K562 (cell line): ENCODE measurements at regions not wholly inside any gene's neighbourhood (a gene's known extent, or its start where the extent isn't known, plus 50 kb on each side); places are given as distances from the start of the nearest gene placed in this dataset.
A peak's percentile ranks its signal among the peaks of the same experiment; 100 is the strongest.

Experiments
- ATAC-seq: fragments of 200-7000 bp; cut with Tn5 transposase; 3 replicates; pipeline ENCODE4 v1.9.1; 2020; ENCODE audit warnings: moderate library complexity
- BruUV-seq: library from RNA; stranded (reverse); fragments of 400-500 nt; replicated peaks from 2 replicates; lab custom pipeline; 2021; lab: Mats Ljungman, UMichigan
- CTCF ChIA-PET: fragments of 300-600 bp; formaldehyde crosslinking; extraction: SDS; loops from one replicate; lab custom pipeline; 2021; ENCODE audit warnings: low intra/inter-chr PET ratio; lab: Yijun Ruan, JAX
- POLR2A ChIA-PET: fragments of 300-600, 350-650 bp; sonication (Branson Sonifier 250); formaldehyde crosslinking; extraction: SDS; loops from one replicate; lab custom pipeline; 2021; ENCODE audit warnings: antibody characterized with exemption, inconsistent platforms; lab: Yijun Ruan, JAX
- DNase-seq, 4 experiments: peaks; one replicate each; pipeline versions ENCODE4 v3.0.0 to v3.0.0-alpha.2; 2011 to 2018; ENCODE audit warnings: low spot score in 3 of 4, mixed read lengths in 3 of 4; ENCODE audit errors: extremely low read depth in 1 of 4
- FAIRE-seq: peaks from 2 replicates; lab custom pipeline; 2011; peaks lifted over from hg19 to GRCh38; lab: Jason Lieb, UNC
- H2AFZ ChIP-seq: 2 replicates; pipeline ENCODE4 v1.6.0; 2011; ENCODE audit warnings: low read depth, low read length, control low read depth, inconsistent platforms
- H3K27ac ChIP-seq: fragments of 200-600 bp; 3 replicates; pipeline ENCODE4 v1.8.0; 2011; ENCODE audit warnings: low read depth, mild to moderate bottlenecking, control low read depth, inconsistent platforms, low read length, moderate library complexity, mixed read lengths; ENCODE audit errors: extremely low read depth
- H3K27me3 ChIP-seq, 2 experiments: fragments of 300-600 bp in 1 of 2; 2 replicates in 1 of 2; 3 replicates in 1 of 2; pipeline versions ENCODE4 v1.6.0 to v1.8.0; 2011; ENCODE audit warnings: inconsistent platforms in 2 of 2, low read length in 2 of 2, mild to moderate bottlenecking in 1 of 2, mixed read lengths in 1 of 2, moderate library complexity in 1 of 2; ENCODE audit not compliant: control insufficient read depth in 2 of 2, insufficient read depth in 2 of 2
- H3K36me3 ChIP-seq: fragments of 300-600 bp; 3 replicates; pipeline ENCODE4 v1.8.0; 2011; ENCODE audit warnings: mild to moderate bottlenecking, low read length, inconsistent platforms; ENCODE audit not compliant: control insufficient read depth, insufficient read depth
- H3K4me1 ChIP-seq, 2 experiments: fragments of 200-600 bp in 1 of 2; replicated peaks in 1 of 2; 2 replicates in 1 of 2; 3 replicates in 1 of 2; pipeline versions ENCODE4 v1.5.1 to v1.8.0; 2011; ENCODE audit warnings: inconsistent platforms in 2 of 2, low read length in 2 of 2, mild to moderate bottlenecking in 1 of 2, mixed read lengths in 1 of 2, moderate library complexity in 1 of 2; ENCODE audit not compliant: control insufficient read depth in 2 of 2, insufficient read depth in 2 of 2
- H3K4me2 ChIP-seq: 2 replicates; pipeline ENCODE4 v1.6.1; 2011; ENCODE audit warnings: low read length, control low read depth, inconsistent platforms, mixed read lengths; ENCODE audit not compliant: insufficient read depth
- H3K4me3 ChIP-seq: fragments of 200-600 bp; sonication (generic), shearing (Covaris generic); 2 replicates; pipeline ENCODE4 v1.5.1; 2016; ENCODE audit warnings: control low read depth, inconsistent platforms
- H3K79me2 ChIP-seq: fragments of 200-600 bp; 3 replicates; pipeline ENCODE4 v1.8.0; 2011; ENCODE audit warnings: low read length, inconsistent platforms; ENCODE audit not compliant: control insufficient read depth, insufficient read depth
- H3K9ac ChIP-seq, 2 experiments: 2 replicates each; pipeline versions ENCODE4 v1.6.0 to v1.6.1; 2011; ENCODE audit warnings: low read depth in 2 of 2, low read length in 2 of 2, control low read depth in 1 of 2, inconsistent platforms in 1 of 2, mild to moderate bottlenecking in 1 of 2, mixed read lengths in 1 of 2; ENCODE audit not compliant: insufficient read depth in 1 of 2
- H3K9me1 ChIP-seq: one replicate; pipeline ENCODE4 v1.6.0; 2011; ENCODE audit warnings: inconsistent platforms, mild to moderate bottlenecking, low read length, moderate library complexity; ENCODE audit not compliant: control insufficient read depth, insufficient read depth
- H3K9me3 ChIP-seq: replicated peaks from 2 replicates; pipeline ENCODE4 v1.5.1; 2011; ENCODE audit warnings: low read depth, low read length, inconsistent platforms; ENCODE audit not compliant: control insufficient read depth, insufficient read depth
- H4K20me1 ChIP-seq: replicated peaks from 2 replicates; pipeline ENCODE4 v1.6.1; 2011; ENCODE audit warnings: low read length, inconsistent platforms, mixed read lengths; ENCODE audit not compliant: control insufficient read depth, insufficient read depth
- CEBPG ChIP-seq, 3 experiments: fragments of 200-800 bp in 1 of 3; sonication (Bioruptor generic) in 1 of 3; sonication (generic) in 1 of 3; formaldehyde crosslinking in 1 of 3; IDR thresholded peaks in 2 of 3; conservative IDR thresholded peaks in 1 of 3; 2 replicates each; pipeline versions ENCODE4 v1.6.1 to v1.8.0; 2016 to 2022; ENCODE audit warnings: missing compliant biosample characterization in 2 of 3, missing genetic modification characterization in 2 of 3, mild to moderate bottlenecking in 1 of 3, missing genetic modification reagents in 1 of 3
- SMAD3 ChIP-seq: fragments of 450-650 bp; formaldehyde crosslinking; conservative IDR thresholded peaks from 2 replicates; pipeline ENCODE4 v1.4.0; 2020; ENCODE audit warnings: mild to moderate bottlenecking
- SPI1 ChIP-seq: IDR thresholded peaks from 2 replicates; pipeline ENCODE4 v1.6.1; 2011; ENCODE audit warnings: low read depth, low read length, control low read depth, borderline replicate concordance
- WGBS: fragments of 100-300 bp; shearing (Covaris generic); methylation state at CpG from one replicate; pipeline ENCODE4 v1.1.6; 2016; ENCODE audit warnings: low coverage, mixed read lengths; ENCODE audit not compliant: insufficient coverage; ENCODE audit errors: missing lambda C conversion rate; 5-methylcytosine and 5-hydroxymethylcytosine counted together
- in situ Hi-C: fragments of 300-500 bp; cut with MboI; formaldehyde crosslinking; loops from 4 replicates; pipeline ENCODE4 v1.15.0; 2018; ENCODE audit warnings: inconsistent platforms, mixed read lengths
- intact Hi-C: fragments of 100-400 bp; cut with micrococcal nuclease; formaldehyde crosslinking; loops from 2 replicates; pipeline ENCODE4 v1.14.2; 2022
- TF ChIP-seq, protein P1 (sequence below): sonication (generic); formaldehyde crosslinking; IDR thresholded peaks from 2 replicates; pipeline ENCODE4 v1.8.0; 2022; ENCODE audit warnings: mild to moderate bottlenecking, low read depth, missing genetic modification reagents
- TF ChIP-seq, protein P2 (sequence below): fragments of 250-450 bp; sonication (Bioruptor Pico); IDR thresholded peaks from 2 replicates; pipeline ENCODE4 v1.4.0; 2020; ENCODE audit warnings: mild to moderate bottlenecking

DNA sequence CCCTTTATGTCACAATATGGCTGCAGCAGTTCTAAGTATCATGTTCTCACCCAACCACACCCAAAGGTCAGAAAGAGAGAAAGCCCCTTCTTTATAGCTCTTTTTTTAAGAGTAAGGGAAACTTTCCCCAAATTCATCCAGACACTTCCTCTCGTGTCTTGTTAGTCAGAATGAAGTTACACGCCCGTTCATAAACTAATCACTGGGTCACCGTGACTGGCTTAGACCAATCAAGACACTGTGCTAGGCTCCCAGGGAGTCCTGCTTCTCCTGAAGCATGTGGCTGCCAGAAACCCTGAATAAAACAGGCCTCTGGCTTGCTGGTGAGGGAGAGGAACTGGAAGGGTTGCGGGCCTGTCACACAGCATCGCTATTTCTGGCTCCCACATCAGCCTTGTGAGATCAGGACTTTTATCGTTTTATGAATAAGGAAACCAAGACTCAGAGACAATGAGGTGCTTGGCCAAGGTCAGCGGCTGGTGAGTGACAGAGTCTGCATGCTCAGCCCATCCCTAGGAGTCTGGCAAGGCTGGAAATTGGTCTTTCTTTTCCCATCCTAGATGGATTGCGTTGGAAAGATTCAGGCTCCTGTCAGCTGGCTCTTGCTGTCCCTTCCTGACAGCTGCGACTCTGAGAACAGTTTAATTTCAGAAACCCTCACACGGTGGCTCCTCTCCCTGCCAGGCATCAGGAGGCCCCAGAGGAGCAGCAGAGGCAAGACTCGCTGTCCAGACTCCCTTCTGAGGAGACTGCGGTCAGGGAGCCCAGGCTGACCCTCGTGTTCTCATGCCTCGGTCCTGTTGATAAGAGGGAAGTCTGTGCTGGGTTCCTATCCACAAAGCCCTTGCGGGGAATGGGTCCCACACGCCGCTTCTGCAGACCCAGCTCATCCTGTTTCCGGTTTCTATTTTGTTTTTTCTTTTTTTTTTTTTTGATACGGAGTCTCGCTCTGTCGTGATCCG lies 104.5 kb upstream of the TAF1B start:
- peaks cover 10 to 19% of the 10 kb centered on the region in 2 experiments; a peak in 4 of 5 replicates for H3K27me3 ChIP-seq
- H3K9ac ChIP-seq, result peak overlapping the region in 1 of 2 experiments; percentile 57; a peak in 1 of 4 replicates
- H3K27ac ChIP-seq, result no peak overlapping the region
- H3K9me3 ChIP-seq, result no peaks in the 10 kb centered on the region
- no peaks in the 10 kb centered on the region for H3K79me2 ChIP-seq
- no peak overlapping the region for H3K4me2 ChIP-seq
- TF ChIP-seq, protein P1, sequence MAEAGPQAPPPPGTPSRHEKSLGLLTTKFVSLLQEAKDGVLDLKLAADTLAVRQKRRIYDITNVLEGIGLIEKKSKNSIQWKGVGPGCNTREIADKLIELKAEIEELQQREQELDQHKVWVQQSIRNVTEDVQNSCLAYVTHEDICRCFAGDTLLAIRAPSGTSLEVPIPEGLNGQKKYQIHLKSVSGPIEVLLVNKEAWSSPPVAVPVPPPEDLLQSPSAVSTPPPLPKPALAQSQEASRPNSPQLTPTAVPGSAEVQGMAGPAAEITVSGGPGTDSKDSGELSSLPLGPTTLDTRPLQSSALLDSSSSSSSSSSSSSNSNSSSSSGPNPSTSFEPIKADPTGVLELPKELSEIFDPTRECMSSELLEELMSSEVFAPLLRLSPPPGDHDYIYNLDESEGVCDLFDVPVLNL (CRISPR knock-in tag), result no peak
- TF ChIP-seq SPI1, result peak; percentile 22; the same call in 1 of the 2 replicates
- TF ChIP-seq CEBPG (CRISPR knock-in tag; IDR thresholded peaks at IDR 0.05), result no peak
- no peak for TF ChIP-seq CEBPG (tag; conservative IDR thresholded peaks at IDR 0.05 in 1 of 2, IDR thresholded peaks at IDR 0.05 in 1 of 2)
- TF ChIP-seq SMAD3, result no peak
- TF ChIP-seq, protein P2, sequence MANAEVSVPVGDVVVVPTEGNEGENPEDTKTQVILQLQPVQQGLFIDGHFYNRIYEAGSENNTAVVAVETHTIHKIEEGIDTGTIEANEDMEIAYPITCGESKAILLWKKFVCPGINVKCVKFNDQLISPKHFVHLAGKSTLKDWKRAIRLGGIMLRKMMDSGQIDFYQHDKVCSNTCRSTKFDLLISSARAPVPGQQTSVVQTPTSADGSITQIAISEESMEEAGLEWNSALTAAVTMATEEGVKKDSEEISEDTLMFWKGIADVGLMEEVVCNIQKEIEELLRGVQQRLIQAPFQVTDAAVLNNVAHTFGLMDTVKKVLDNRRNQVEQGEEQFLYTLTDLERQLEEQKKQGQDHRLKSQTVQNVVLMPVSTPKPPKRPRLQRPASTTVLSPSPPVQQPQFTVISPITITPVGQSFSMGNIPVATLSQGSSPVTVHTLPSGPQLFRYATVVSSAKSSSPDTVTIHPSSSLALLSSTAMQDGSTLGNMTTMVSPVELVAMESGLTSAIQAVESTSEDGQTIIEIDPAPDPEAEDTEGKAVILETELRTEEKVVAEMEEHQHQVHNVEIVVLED (CRISPR knock-in tag), result no peak
- H3K4me1 ChIP-seq, result peaks cover 10 to 11% of the 10 kb centered on the region in 2 experiments; a peak in 4 of 5 replicates
- no peak overlapping the region for H3K4me3 ChIP-seq
- no peaks in the 10 kb centered on the region for H3K36me3 ChIP-seq
- peak overlapping the region; percentile 69 for H2AFZ ChIP-seq
- POLR2A ChIA-PET, result interaction anchor here (0.6 to 0.7 kb wide), 2 partner anchors 35 to 221 kb away, joined by 3 read pairs; no protein-coding TSS in a partner anchor
- no peaks in the 10 kb centered on the region for H3K9me1 ChIP-seq
- DNase-seq, result no peak
- in situ Hi-C loops (no loop called here), intact Hi-C loops (loop anchor here (5.0 kb wide), 1 partner anchor 167 kb away; no protein-coding TSS in a partner anchor)
- 20% methylated on average over 14 of the region's 23 CpGs for WGBS
- BruUV-seq, result no TSS peak
- CTCF ChIA-PET, result no interaction called here
- peak; percentile 52 for ATAC-seq
- H4K20me1 ChIP-seq, result no peaks in the 10 kb centered on the region
- peak; percentile 67 for FAIRE-seq
